ENCODE measurements at regions not wholly inside any gene's neighbourhood (a gene's known extent, or its start where the extent isn't known, plus 50 kb on each side); places are given as distances from the start of the nearest gene placed in this dataset.

GRCh38 chr4:149896432-149896831 is 80.8 kb upstream of the IQCM start:
- DNase-seq = peak; percentile 30
- no peaks in the 10 kb centered on the region for H3K27me3 ChIP-seq
- intact Hi-C loops (cut with DNase I; ENCODE audit: low total_unique reads) = no loop called here

GRCh38 chr4:149897783-149898182 is 82.1 kb upstream of the IQCM start:
- H3K27me3 ChIP-seq = no peaks in the 10 kb centered on the region
- no peaks in the 10 kb centered on the region for H3K4me1 ChIP-seq
- H3K4me3 ChIP-seq = no peak overlapping the region
- DNase-seq = no peak
- no peak for TF ChIP-seq POLR2A (IDR thresholded peaks at IDR 0.05)
- TF ChIP-seq CTCF (IDR thresholded peaks at IDR 0.05) = peak in 2 of 3 experiments; percentile 17 to 36
- no peak overlapping the region for H3K27ac ChIP-seq
- intact Hi-C loops (cut with DNase I; ENCODE audit: low total_unique reads) = no loop called here
- no peaks in the 10 kb centered on the region for H3K36me3 ChIP-seq (ENCODE audit: low read depth, missing control alignments)
- no peaks in the 10 kb centered on the region for H3K9me3 ChIP-seq

More at GRCh38 chr4:149896432-149896831, 80.8 kb upstream of the IQCM start:
- H3K4me1 ChIP-seq = no peaks in the 10 kb centered on the region
- H3K4me3 ChIP-seq = no peak overlapping the region
- 94 to 100% methylated on average over 1 of the region's 1 CpG for WGBS, 2 donors
- H3K36me3 ChIP-seq (ENCODE audit: low read depth, missing control alignments) = no peaks in the 10 kb centered on the region
- H3K27ac ChIP-seq = no peak overlapping the region
- no peaks in the 10 kb centered on the region for H3K9me3 ChIP-seq
- TF ChIP-seq POLR2A (IDR thresholded peaks at IDR 0.05) = no peak
- TF ChIP-seq CTCF (IDR thresholded peaks at IDR 0.05) = peak in 1 of 3 experiments; percentile 24

DNA sequence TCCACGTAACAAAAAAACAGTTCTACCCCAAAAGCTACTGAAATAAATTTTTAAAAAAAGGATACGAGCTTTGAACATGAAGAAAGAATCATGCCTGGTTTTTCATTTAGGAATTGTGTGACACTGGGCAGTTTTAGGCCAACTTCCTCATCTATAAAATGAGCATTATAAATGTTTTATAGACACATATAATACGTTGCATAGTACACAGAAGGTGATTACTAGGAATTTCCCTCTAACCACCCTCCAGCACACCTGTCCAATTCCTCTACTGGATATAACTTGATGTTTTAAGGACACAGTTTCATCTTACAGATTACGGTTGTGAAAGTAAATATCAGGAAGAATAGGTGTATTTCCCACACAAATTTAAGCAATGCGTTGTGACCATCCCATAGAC is 85.5 kb upstream of the IQCM start:
- Histone ChIP-seq H3K9me3 (no peaks in the 10 kb centered on the region), H3K27ac (no peak overlapping the region), H3K4me3 (no peak overlapping the region), H3K27me3 (no peaks in the 10 kb centered on the region), H3K4me1 (no peaks in the 10 kb centered on the region), H3K36me3 (ENCODE audit: low read depth, missing control alignments) (no peaks in the 10 kb centered on the region)
- intact Hi-C loops (cut with DNase I; ENCODE audit: low total_unique reads) = no loop called here
- no peak for DNase-seq
- 89 to 92% methylated on average over 5 of the region's 5 CpGs for WGBS, 2 donors
- TF ChIP-seq CTCF (IDR thresholded peaks at IDR 0.05) = no peak
- no peak for TF ChIP-seq POLR2A (IDR thresholded peaks at IDR 0.05)

GRCh38 chr4:149902242-149902641 is 86.6 kb upstream of the IQCM start:
- no peak for DNase-seq
- WGBS, 2 donors = 91 to 95% methylated on average over 2 of the region's 2 CpGs
- H3K27ac ChIP-seq = no peak overlapping the region
- no peaks in the 10 kb centered on the region for H3K27me3 ChIP-seq
- no peak overlapping the region for H3K4me3 ChIP-seq
- H3K9me3 ChIP-seq = no peaks in the 10 kb centered on the region
- no peaks in the 10 kb centered on the region for H3K36me3 ChIP-seq (ENCODE audit: low read depth, missing control alignments)
- TF ChIP-seq POLR2A (IDR thresholded peaks at IDR 0.05) = no peak
- no peak for TF ChIP-seq CTCF (IDR thresholded peaks at IDR 0.05)
- intact Hi-C loops (cut with DNase I; ENCODE audit: low total_unique reads) = no loop called here
- H3K4me1 ChIP-seq = no peaks in the 10 kb centered on the region

DNA sequence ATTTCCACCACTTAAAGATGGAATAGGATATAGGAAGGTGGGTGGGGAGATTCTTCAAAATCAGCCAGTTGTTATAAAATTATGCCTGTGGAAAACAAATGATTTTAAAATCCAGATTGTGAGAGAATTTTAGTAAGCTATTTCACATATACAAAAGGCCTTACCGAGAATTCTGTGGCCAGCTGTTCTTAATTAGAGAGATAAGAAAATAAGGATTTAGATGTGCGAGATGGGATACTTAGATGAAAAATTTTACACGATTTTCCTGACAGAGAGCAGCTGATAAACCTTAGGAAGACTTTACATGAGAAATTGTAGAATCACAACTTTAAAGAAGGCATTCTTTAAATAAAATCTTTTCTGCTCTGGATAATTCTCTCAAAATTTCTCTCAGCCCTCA is 94.5 kb upstream of the IQCM start:
- Histone ChIP-seq H3K9me3 (no peaks in the 10 kb centered on the region), H3K4me3 (no peak overlapping the region), H3K27ac (no peak overlapping the region), H3K4me1 (no peaks in the 10 kb centered on the region), H3K36me3 (ENCODE audit: low read depth, missing control alignments) (no peaks in the 10 kb centered on the region), H3K27me3 (no peaks in the 10 kb centered on the region)
- intact Hi-C loops (cut with DNase I; ENCODE audit: low total_unique reads) = no loop called here
- no peak for DNase-seq
- WGBS, 2 donors = 54 to 60% methylated on average over 3 of the region's 3 CpGs
- TF ChIP-seq CTCF (IDR thresholded peaks at IDR 0.05) (no peak), POLR2A (IDR thresholded peaks at IDR 0.05) (no peak)
